HFF-Myc (cell line): ENCODE measurements at regions not wholly inside any gene's neighbourhood (a gene's known extent, or its start where the extent isn't known, plus 50 kb on each side); places are given as distances from the start of the nearest gene placed in this dataset.

Experiments used
- DNase-seq: peaks from one replicate; pipeline ENCODE4 v3.0.0-alpha.2; 2011; ENCODE audit warnings: low read depth; ENCODE audit errors: extremely low read depth
- H3K4me3 ChIP-seq: replicated peaks from 2 replicates; pipeline ENCODE4 v1.5.1; 2011; ENCODE audit warnings: low read depth, mild to moderate bottlenecking, control low read depth, low read length
- CTCF ChIP-seq: IDR thresholded peaks from 2 replicates; pipeline ENCODE4 v1.5.1; 2012; ENCODE audit warnings: mild to moderate bottlenecking, low read depth, low read length, control low read depth; ENCODE audit errors: missing control alignments

GRCh38 chr4:136763919-136764318, 768.4 kb downstream of the PCDH18 start:
- TF ChIP-seq CTCF, result no peak
- DNase-seq, result no peak

GRCh38 chr4:136755531-136755916, 776.8 kb downstream of the PCDH18 start:
- DNase-seq, result no peak
- no peak overlapping the region for H3K4me3 ChIP-seq
- no peak for TF ChIP-seq CTCF

More at GRCh38 chr4:136763919-136764318, 768.4 kb downstream of the PCDH18 start:
- H3K4me3 ChIP-seq, result no peak overlapping the region

- no peak for TF ChIP-seq CTCF
- no peak for DNase-seq
- no peak overlapping the region for H3K4me3 ChIP-seq
Measured at GRCh38 chr4:136754810-136755530, 777.3 kb downstream of the PCDH18 start.

DNA sequence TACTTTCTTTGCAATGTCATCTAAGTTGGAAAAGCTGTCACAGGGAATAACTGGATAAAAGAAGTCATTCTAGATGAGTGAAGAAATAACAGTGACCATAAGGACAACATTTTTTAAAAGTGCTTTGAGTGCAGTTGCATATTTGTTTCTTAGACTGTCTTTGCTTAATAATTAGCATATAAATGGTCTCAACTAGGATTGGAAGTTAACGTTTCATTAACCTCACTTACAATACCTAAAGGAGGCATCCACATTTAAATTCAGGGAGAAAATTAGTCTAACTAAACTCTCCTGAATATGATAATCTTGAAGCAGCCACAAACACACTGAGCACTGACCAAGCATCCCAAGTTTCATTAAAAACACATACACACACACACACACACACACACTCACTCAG, 780.7 kb downstream of the PCDH18 start:
- no peak for TF ChIP-seq CTCF
- no peak for DNase-seq
- no peak overlapping the region for H3K4me3 ChIP-seq

- TF ChIP-seq CTCF, result no peak
- no peak overlapping the region for H3K4me3 ChIP-seq
- DNase-seq, result no peak
Measured at GRCh38 chr4:136750897-136751296, 781.4 kb downstream of the PCDH18 start.

GRCh38 chr4:136749989-136750388, 782.3 kb downstream of the PCDH18 start:
- TF ChIP-seq CTCF, result no peak
- no peak overlapping the region for H3K4me3 ChIP-seq
- DNase-seq, result no peak

- TF ChIP-seq CTCF, result no peak
- no peak overlapping the region for H3K4me3 ChIP-seq
- DNase-seq, result no peak
Measured at GRCh38 chr4:136748773-136749172, 783.5 kb downstream of the PCDH18 start.
